ENCODE measurements at regions not wholly inside any gene's neighbourhood (a gene's known extent, or its start where the extent isn't known, plus 50 kb on each side); places are given as distances from the start of the nearest gene placed in this dataset.

DNA sequence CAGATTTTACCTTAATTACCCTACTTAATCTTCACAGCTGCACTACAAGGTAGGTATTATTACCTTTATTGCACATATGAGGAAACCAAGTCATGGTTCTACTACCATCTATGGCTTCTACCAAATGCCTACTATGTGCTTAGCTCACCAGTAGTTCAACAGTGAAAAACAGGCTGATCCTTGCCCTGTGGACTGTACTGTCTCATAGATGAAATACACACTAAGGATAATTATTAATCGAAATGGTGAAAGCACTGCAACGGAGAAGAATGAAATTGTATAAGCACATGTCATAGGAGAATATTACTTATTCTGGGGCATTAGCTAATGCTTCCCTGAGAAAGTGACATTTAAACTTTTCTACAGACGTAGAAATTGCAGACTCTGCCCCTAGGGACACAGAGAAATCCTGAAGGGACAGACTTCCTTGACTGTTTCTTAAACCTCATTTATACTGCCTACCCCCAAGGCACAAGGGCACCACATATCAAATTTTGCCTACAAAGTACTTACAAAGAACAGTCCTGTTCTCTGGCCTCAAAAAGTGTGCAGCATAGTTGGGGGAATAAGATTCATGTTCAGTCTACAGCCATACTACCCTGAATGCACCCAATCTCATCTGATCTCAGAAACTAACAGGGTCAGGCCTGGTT lies 148.4 kb upstream of the ZC3H11B start:
- H3K36me3 Mint-ChIP-seq (ENCODE audit: low read depth) = no peaks in the 10 kb centered on the region
- no peak overlapping the region for H3K27ac Mint-ChIP-seq (ENCODE audit: unreplicated experiment)
- peaks cover 9% of the 10 kb centered on the region for H3K9me3 Mint-ChIP-seq (ENCODE audit: low read depth)
- DNase-seq (ENCODE audit: low spot score) = no peak
- no peak overlapping the region for H3K4me3 Mint-ChIP-seq (ENCODE audit: unreplicated experiment)
- TF ChIP-seq, protein P1, sequence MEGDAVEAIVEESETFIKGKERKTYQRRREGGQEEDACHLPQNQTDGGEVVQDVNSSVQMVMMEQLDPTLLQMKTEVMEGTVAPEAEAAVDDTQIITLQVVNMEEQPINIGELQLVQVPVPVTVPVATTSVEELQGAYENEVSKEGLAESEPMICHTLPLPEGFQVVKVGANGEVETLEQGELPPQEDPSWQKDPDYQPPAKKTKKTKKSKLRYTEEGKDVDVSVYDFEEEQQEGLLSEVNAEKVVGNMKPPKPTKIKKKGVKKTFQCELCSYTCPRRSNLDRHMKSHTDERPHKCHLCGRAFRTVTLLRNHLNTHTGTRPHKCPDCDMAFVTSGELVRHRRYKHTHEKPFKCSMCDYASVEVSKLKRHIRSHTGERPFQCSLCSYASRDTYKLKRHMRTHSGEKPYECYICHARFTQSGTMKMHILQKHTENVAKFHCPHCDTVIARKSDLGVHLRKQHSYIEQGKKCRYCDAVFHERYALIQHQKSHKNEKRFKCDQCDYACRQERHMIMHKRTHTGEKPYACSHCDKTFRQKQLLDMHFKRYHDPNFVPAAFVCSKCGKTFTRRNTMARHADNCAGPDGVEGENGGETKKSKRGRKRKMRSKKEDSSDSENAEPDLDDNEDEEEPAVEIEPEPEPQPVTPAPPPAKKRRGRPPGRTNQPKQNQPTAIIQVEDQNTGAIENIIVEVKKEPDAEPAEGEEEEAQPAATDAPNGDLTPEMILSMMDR (IDR thresholded peaks at IDR 0.05) = no peak
- peaks cover 6% of the 10 kb centered on the region for H3K27me3 Mint-ChIP-seq (ENCODE audit: low read depth)
- no peaks in the 10 kb centered on the region for H3K4me1 Mint-ChIP-seq (ENCODE audit: low read depth)

GRCh38 chr1:219759095-219759494 lies 146.2 kb upstream of the ZC3H11B start:
- Mint-ChIP-seq H3K27me3 (ENCODE audit: low read depth) (peaks cover 6% of the 10 kb centered on the region), H3K9me3 (ENCODE audit: low read depth) (peaks cover 3% of the 10 kb centered on the region), H3K4me3 (ENCODE audit: unreplicated experiment) (no peak overlapping the region), H3K4me1 (ENCODE audit: low read depth) (no peaks in the 10 kb centered on the region), H3K36me3 (ENCODE audit: low read depth) (no peaks in the 10 kb centered on the region), H3K27ac (ENCODE audit: unreplicated experiment) (no peak overlapping the region)
- DNase-seq (ENCODE audit: low spot score) = no peak
- TF ChIP-seq, protein P1 (IDR thresholded peaks at IDR 0.05) = no peak

- no peaks in the 10 kb centered on the region for H3K36me3 Mint-ChIP-seq (ENCODE audit: low read depth)
- DNase-seq (ENCODE audit: low spot score) = no peak
- H3K9me3 Mint-ChIP-seq (ENCODE audit: low read depth) = peaks cover 3% of the 10 kb centered on the region
- peaks cover 6% of the 10 kb centered on the region for H3K27me3 Mint-ChIP-seq (ENCODE audit: low read depth)
- H3K27ac Mint-ChIP-seq (ENCODE audit: unreplicated experiment) = no peak overlapping the region
- no peaks in the 10 kb centered on the region for H3K4me1 Mint-ChIP-seq (ENCODE audit: low read depth)
- no peak overlapping the region for H3K4me3 Mint-ChIP-seq (ENCODE audit: unreplicated experiment)
- TF ChIP-seq, protein P1 (IDR thresholded peaks at IDR 0.05) = no peak
These were observed 145.0 kb upstream of the ZC3H11B start for GRCh38 chr1:219757890-219758289.

- no peaks in the 10 kb centered on the region for H3K36me3 Mint-ChIP-seq (ENCODE audit: low read depth)
- H3K9me3 Mint-ChIP-seq (ENCODE audit: low read depth) = peaks cover 3% of the 10 kb centered on the region
- DNase-seq (ENCODE audit: low spot score) = no peak
- TF ChIP-seq, protein P1 (IDR thresholded peaks at IDR 0.05) = no peak
- H3K4me3 Mint-ChIP-seq (ENCODE audit: unreplicated experiment) = no peak overlapping the region
- peaks cover 1% of the 10 kb centered on the region for H3K4me1 Mint-ChIP-seq (ENCODE audit: low read depth)
- H3K27ac Mint-ChIP-seq (ENCODE audit: unreplicated experiment) = no peak overlapping the region
- peaks cover 6% of the 10 kb centered on the region for H3K27me3 Mint-ChIP-seq (ENCODE audit: low read depth)
These were observed 142.3 kb upstream of the ZC3H11B start for GRCh38 chr1:219755234-219755633.

- no peak overlapping the region for H3K4me3 Mint-ChIP-seq (ENCODE audit: unreplicated experiment)
- no peak overlapping the region for H3K27ac Mint-ChIP-seq (ENCODE audit: unreplicated experiment)
- peaks cover 3% of the 10 kb centered on the region for H3K4me1 Mint-ChIP-seq (ENCODE audit: low read depth)
- DNase-seq (ENCODE audit: low spot score) = no peak
- TF ChIP-seq, protein P1 (IDR thresholded peaks at IDR 0.05) = no peak
- peaks cover 3% of the 10 kb centered on the region for H3K9me3 Mint-ChIP-seq (ENCODE audit: low read depth)
- peaks cover 6% of the 10 kb centered on the region for H3K27me3 Mint-ChIP-seq (ENCODE audit: low read depth)
- no peaks in the 10 kb centered on the region for H3K36me3 Mint-ChIP-seq (ENCODE audit: low read depth)
These were observed 141.9 kb upstream of the ZC3H11B start for GRCh38 chr1:219754767-219755166.
